Activated naive CD4-positive, alpha-beta T cell treated with anti-CD3 and anti-CD28 coated beads, Interleukin-2, amount 10 ng/mL, durations not matched to agents 7 days and 5 days (primary cell): ENCODE measurements at regions not wholly inside any gene's neighbourhood (a gene's known extent, or its start where the extent isn't known, plus 50 kb on each side); places are given as distances from the start of the nearest gene placed in this dataset.

ENCODE experiments used
- CTCF ChIA-PET: fragments of 350-600 bp; sonication (Branson Sonifier 250); formaldehyde crosslinking; loops from one replicate; lab custom pipeline; 2021; ENCODE audit warnings: antibody characterized with exemption; lab: Charles Lee
- DNase-seq: peaks from one replicate; pipeline ENCODE4 v3.0.0-alpha.2; 2020
- H3K27ac Mint-ChIP-seq: one replicate; pipeline ENCODE4 v1.8.0; 2021; ENCODE audit warnings: mild to moderate bottlenecking, moderate library complexity, mixed read lengths
- H3K27me3 Mint-ChIP-seq: one replicate; pipeline ENCODE4 v1.8.0; 2021; ENCODE audit warnings: mild to moderate bottlenecking, mixed read lengths
- H3K36me3 Mint-ChIP-seq: one replicate; pipeline ENCODE4 v1.8.0; 2021; ENCODE audit warnings: mixed read lengths
- H3K4me1 Mint-ChIP-seq: one replicate; pipeline ENCODE4 v1.8.0; 2021; ENCODE audit warnings: mixed read lengths
- H3K4me3 Mint-ChIP-seq: one replicate; pipeline ENCODE4 v1.8.0; 2021; ENCODE audit warnings: mild to moderate bottlenecking, moderate library complexity, mixed read lengths
- H3K9me3 Mint-ChIP-seq: one replicate; pipeline ENCODE4 v1.8.0; 2021; ENCODE audit warnings: mixed read lengths

GRCh38 chr17:51537996-51538550, 277.7 kb downstream of the UTP18 start:
- H3K4me1 Mint-ChIP-seq, result peaks cover 17% of the 10 kb centered on the region
- CTCF ChIA-PET, result interaction anchor here (0.6 to 8.1 kb wide), 6 partner anchors 75 to 240 kb away, joined by 3 to 90 read pairs (median 4); no protein-coding TSS in a partner anchor

GRCh38 chr17:51540151-51540550, 279.8 kb downstream of the UTP18 start:
- DNase-seq, result peak; percentile 29
- Mint-ChIP-seq H3K4me1 (peaks cover 17% of the 10 kb centered on the region), H3K9me3 (no peaks in the 10 kb centered on the region), H3K27ac (peak overlapping the region; percentile 29), H3K36me3 (no peaks in the 10 kb centered on the region), H3K27me3 (no peaks in the 10 kb centered on the region), H3K4me3 (no peak overlapping the region)
- CTCF ChIA-PET, result interaction anchor here (0.9 to 2.0 kb wide), 2 partner anchors 138 to 168 kb away, joined by 3 to 10 read pairs; no protein-coding TSS in a partner anchor

More at GRCh38 chr17:51537996-51538550, 277.7 kb downstream of the UTP18 start:
- Mint-ChIP-seq H3K4me3 (no peak overlapping the region), H3K9me3 (no peaks in the 10 kb centered on the region), H3K27me3 (no peaks in the 10 kb centered on the region), H3K36me3 (no peaks in the 10 kb centered on the region), H3K27ac (no peak overlapping the region)
- DNase-seq, result no peak

- Mint-ChIP-seq H3K4me1 (peaks cover 17% of the 10 kb centered on the region), H3K9me3 (no peaks in the 10 kb centered on the region), H3K27me3 (no peaks in the 10 kb centered on the region), H3K4me3 (no peak overlapping the region), H3K27ac (peak overlapping the region; percentile 11), H3K36me3 (no peaks in the 10 kb centered on the region)
- no peak for DNase-seq
- CTCF ChIA-PET, result interaction anchor here (0.9 to 2.0 kb wide), 2 partner anchors 139 to 169 kb away, joined by 3 to 10 read pairs; no protein-coding TSS in a partner anchor
These were observed 280.9 kb downstream of the UTP18 start for GRCh38 chr17:51541215-51541614.

- Mint-ChIP-seq H3K27me3 (peaks cover 4% of the 10 kb centered on the region), H3K36me3 (no peaks in the 10 kb centered on the region), H3K9me3 (no peaks in the 10 kb centered on the region), H3K4me1 (peaks cover 3% of the 10 kb centered on the region), H3K4me3 (no peak overlapping the region), H3K27ac (no peak overlapping the region)
- CTCF ChIA-PET, result interaction anchor here (1.3 to 1.7 kb wide), 2 partner anchors 11 to 175 kb away, joined by 4 to 5 read pairs; no protein-coding TSS in a partner anchor
- no peak for DNase-seq
These were observed 285.8 kb downstream of the UTP18 start for GRCh38 chr17:51546114-51546513.

GRCh38 chr17:51548125-51548524, 287.8 kb downstream of the UTP18 start:
- no peaks in the 10 kb centered on the region for H3K36me3 Mint-ChIP-seq
- H3K9me3 Mint-ChIP-seq, result no peaks in the 10 kb centered on the region
- peaks cover 10% of the 10 kb centered on the region for H3K27me3 Mint-ChIP-seq
- CTCF ChIA-PET, result no interaction called here
- no peak overlapping the region for H3K4me3 Mint-ChIP-seq
- H3K4me1 Mint-ChIP-seq, result no peaks in the 10 kb centered on the region
- H3K27ac Mint-ChIP-seq, result no peak overlapping the region
- DNase-seq, result no peak

DNA sequence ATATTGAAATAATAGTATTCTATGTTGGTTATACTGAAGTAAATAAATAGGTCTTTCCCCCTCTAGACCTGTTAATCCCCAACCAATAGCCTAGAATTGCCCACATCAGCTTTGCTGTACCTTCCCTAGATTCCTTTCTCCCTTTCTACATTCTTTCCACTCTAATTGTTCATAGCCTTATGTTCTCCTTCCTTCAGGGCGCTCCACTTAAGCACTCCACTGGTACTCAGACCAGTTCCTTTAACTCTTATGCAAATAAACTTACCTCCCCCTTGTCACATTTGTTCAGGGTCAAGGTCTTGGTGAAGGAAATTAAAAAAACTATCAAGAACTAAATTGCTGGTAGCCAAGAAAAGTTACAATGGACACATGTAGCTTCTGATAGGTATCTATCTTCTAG, 294.8 kb downstream of the UTP18 start:
- H3K9me3 Mint-ChIP-seq, result no peaks in the 10 kb centered on the region
- H3K27ac Mint-ChIP-seq, result no peak overlapping the region
- DNase-seq, result no peak
- H3K4me1 Mint-ChIP-seq, result no peaks in the 10 kb centered on the region
- CTCF ChIA-PET, result no interaction called here
- H3K36me3 Mint-ChIP-seq, result no peaks in the 10 kb centered on the region
- peaks cover 10% of the 10 kb centered on the region for H3K27me3 Mint-ChIP-seq
- H3K4me3 Mint-ChIP-seq, result no peak overlapping the region

DNA sequence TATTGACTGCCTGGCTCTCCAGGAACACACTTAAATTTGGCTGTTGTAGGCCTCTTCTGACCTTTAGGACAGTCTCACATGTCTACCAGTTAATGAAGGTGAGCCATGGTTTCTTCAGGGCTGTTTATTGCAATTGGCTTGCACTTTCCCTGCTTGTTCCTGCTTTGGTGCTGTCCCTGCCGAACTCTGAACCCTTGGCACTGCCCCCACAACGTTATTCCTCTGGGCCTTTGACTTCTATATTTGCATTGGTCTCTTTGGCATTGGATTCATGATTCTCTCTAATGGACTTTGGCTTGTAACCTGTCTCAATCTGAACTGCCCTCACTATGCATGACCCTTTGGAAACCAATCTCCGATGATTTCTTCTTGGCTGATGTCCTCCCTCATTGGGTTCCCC, 299.4 kb downstream of the UTP18 start:
- peaks cover 16% of the 10 kb centered on the region for H3K27me3 Mint-ChIP-seq
- CTCF ChIA-PET, result no interaction called here
- H3K4me3 Mint-ChIP-seq, result no peak overlapping the region
- H3K27ac Mint-ChIP-seq, result no peak overlapping the region
- no peaks in the 10 kb centered on the region for H3K4me1 Mint-ChIP-seq
- no peaks in the 10 kb centered on the region for H3K36me3 Mint-ChIP-seq
- no peaks in the 10 kb centered on the region for H3K9me3 Mint-ChIP-seq
- no peak for DNase-seq

DNA sequence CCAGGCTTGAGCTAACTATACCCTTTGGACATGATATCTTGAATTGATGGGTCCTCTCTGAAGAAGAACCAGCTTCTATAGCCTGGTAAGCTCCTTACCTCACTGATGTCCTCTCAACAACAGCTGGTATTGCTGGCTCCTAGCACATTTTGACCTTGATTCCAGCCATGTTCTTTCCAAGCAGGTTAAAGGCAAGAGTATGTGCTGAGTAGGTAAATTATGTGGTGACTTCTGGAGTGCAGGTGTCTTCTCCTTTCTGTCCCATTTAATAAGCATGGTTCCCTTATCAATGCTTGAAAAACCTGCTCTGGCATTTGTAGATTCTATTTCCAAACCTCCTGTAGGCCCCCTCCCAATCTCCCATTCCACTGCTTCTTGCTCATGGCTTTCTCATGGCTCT, 300.1 kb downstream of the UTP18 start:
- DNase-seq, result no peak
- Mint-ChIP-seq H3K27ac (no peak overlapping the region), H3K36me3 (no peaks in the 10 kb centered on the region), H3K9me3 (no peaks in the 10 kb centered on the region), H3K4me1 (no peaks in the 10 kb centered on the region), H3K27me3 (peaks cover 16% of the 10 kb centered on the region), H3K4me3 (no peak overlapping the region)
- CTCF ChIA-PET, result no interaction called here

DNA sequence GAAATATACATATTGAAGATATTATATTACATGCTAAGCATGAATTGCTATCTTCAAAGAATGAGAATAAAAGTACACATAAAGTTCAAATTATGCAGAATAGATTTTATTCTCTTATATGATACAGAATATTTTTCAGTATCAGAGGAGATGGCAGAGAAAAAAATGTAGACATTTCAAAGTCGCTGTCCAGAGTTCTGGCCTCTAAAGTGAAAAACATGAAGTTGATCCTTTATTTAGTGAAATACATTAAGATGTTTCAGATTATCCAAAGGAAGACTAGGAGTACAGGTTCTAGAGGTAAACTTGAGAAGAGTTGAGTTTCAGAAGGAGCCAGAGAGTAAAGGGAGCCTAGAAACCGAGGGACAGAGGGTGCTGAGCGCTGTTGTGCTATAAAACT, 303.6 kb downstream of the UTP18 start:
- no peaks in the 10 kb centered on the region for H3K9me3 Mint-ChIP-seq
- H3K27me3 Mint-ChIP-seq, result peaks cover 16% of the 10 kb centered on the region
- no peak for DNase-seq
- H3K4me1 Mint-ChIP-seq, result no peaks in the 10 kb centered on the region
- H3K36me3 Mint-ChIP-seq, result no peaks in the 10 kb centered on the region
- H3K27ac Mint-ChIP-seq, result no peak overlapping the region
- no peak overlapping the region for H3K4me3 Mint-ChIP-seq
- CTCF ChIA-PET, result no interaction called here

DNA sequence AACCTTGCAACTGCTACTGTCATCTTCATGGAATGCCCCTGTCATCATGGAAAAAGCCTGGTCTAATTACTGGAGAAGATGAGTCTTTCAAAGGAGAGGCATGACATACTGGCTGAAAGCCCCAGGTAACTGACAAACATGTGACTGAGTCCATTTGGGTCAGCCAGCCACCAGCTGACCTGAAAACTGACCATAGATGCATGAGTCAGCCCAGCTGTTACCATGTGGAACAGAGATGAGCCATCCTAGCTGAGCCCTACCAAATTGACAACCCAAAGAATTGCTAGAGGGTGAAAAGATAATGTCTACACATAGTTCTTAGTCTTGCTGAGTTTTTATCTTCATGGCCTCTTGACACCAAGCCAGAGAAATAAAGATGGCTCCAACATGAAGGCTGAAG, 311.8 kb downstream of the UTP18 start:
- CTCF ChIA-PET, result no interaction called here
- Mint-ChIP-seq H3K27me3 (peaks cover 5% of the 10 kb centered on the region), H3K27ac (no peak overlapping the region), H3K36me3 (no peaks in the 10 kb centered on the region), H3K9me3 (no peaks in the 10 kb centered on the region), H3K4me1 (no peaks in the 10 kb centered on the region), H3K4me3 (no peak overlapping the region)
- no peak for DNase-seq
